SK-N-SH treated with all-trans-retinoic acid at 6 μM for 48 hours (cell line): ENCODE measurements at regions not wholly inside any gene's neighbourhood (a gene's known extent, or its start where the extent isn't known, plus 50 kb on each side); places are given as distances from the start of the nearest gene placed in this dataset.

Source experiments
- BACH2 ChIP-seq: fragments of 250-450 bp; sonication (Bioruptor Pico); IDR thresholded peaks from 2 replicates; pipeline ENCODE4 v1.9.0; 2021; ENCODE audit warnings: mild to moderate bottlenecking, borderline replicate concordance
- CREB5 ChIP-seq: fragments of 250-450 bp; sonication (Bioruptor Pico); IDR thresholded peaks from 2 replicates; pipeline ENCODE4 v1.5.1; 2020; ENCODE audit warnings: low read depth, mild to moderate bottlenecking, moderate library complexity
- CSDC2 ChIP-seq: fragments of 250-450 bp; sonication (Bioruptor Pico); IDR thresholded peaks from 2 replicates; pipeline ENCODE4 v1.5.0; 2020; ENCODE audit warnings: mild to moderate bottlenecking, moderate library complexity
- ESRRG ChIP-seq: fragments of 250-450 bp; sonication (Bioruptor Pico); IDR thresholded peaks from 2 replicates; pipeline ENCODE4 v1.6.1; 2021; ENCODE audit warnings: mild to moderate bottlenecking
- GLIS3 ChIP-seq: fragments of 250-450 bp; sonication (Bioruptor Pico); IDR thresholded peaks from 2 replicates; pipeline ENCODE4 v1.5.0; 2020; ENCODE audit warnings: mild to moderate bottlenecking, moderate library complexity
- OSR1 ChIP-seq: fragments of 250-450 bp; sonication (Bioruptor Pico); IDR thresholded peaks from 2 replicates; pipeline ENCODE4 v1.8.0; 2022; ENCODE audit warnings: moderate library complexity, mild to moderate bottlenecking, inconsistent platforms
- PATZ1 ChIP-seq: fragments of 250-450 bp; sonication (Bioruptor Pico); IDR thresholded peaks from 2 replicates; pipeline ENCODE4 v1.8.0; 2020; ENCODE audit warnings: mild to moderate bottlenecking, moderate library complexity, borderline replicate concordance
- SNAI2 ChIP-seq: fragments of 250-450 bp; sonication (Bioruptor Pico); IDR thresholded peaks from 2 replicates; pipeline ENCODE4 v1.5.0; 2020; ENCODE audit warnings: mild to moderate bottlenecking, moderate library complexity
- ZFP30 ChIP-seq: fragments of 450-650 bp; formaldehyde crosslinking; IDR thresholded peaks from 2 replicates; pipeline ENCODE4 v1.5.0; 2022; ENCODE audit warnings: mild to moderate bottlenecking, moderate library complexity
- ZNF565 ChIP-seq: fragments of 450-650 bp; formaldehyde crosslinking; conservative IDR thresholded peaks from 2 replicates; pipeline ENCODE4 v1.5.0; 2020; ENCODE audit warnings: low read depth, mild to moderate bottlenecking, moderate library complexity
- ZNF70 ChIP-seq: fragments of 450-650 bp; formaldehyde crosslinking; IDR thresholded peaks from 2 replicates; pipeline ENCODE4 v1.5.0; 2020; ENCODE audit warnings: mild to moderate bottlenecking, moderate library complexity

GRCh38 chr6:91330896-91331295, 744.0 kb upstream of the MAP3K7 start:
- no peak for TF ChIP-seq ZNF565 (CRISPR knock-in tag)
- no peak for TF ChIP-seq SNAI2 (CRISPR knock-in tag)
- no peak for TF ChIP-seq ZFP30
- no peak for TF ChIP-seq CREB5 (CRISPR knock-in tag)
- no peak for TF ChIP-seq ESRRG (CRISPR knock-in tag)
- no peak for TF ChIP-seq CSDC2 (CRISPR knock-in tag)
- TF ChIP-seq GLIS3 (CRISPR knock-in tag) = no peak
- no peak for TF ChIP-seq PATZ1 (CRISPR knock-in tag)
- no peak for TF ChIP-seq ZNF70 (CRISPR knock-in tag)
- TF ChIP-seq BACH2 = no peak
- no peak for TF ChIP-seq OSR1 (CRISPR knock-in tag)
